OCI-LY1 (cell line): ENCODE measurements at regions not wholly inside any gene's neighbourhood (a gene's known extent, or its start where the extent isn't known, plus 50 kb on each side); places are given as distances from the start of the nearest gene placed in this dataset.

Source experiments
- H2AFZ ChIP-seq: fragments of 200-600 bp; sonication (generic), shearing (Covaris generic); 2 replicates; pipeline ENCODE4 v1.6.0; 2014; ENCODE audit warnings: antibody characterized with exemption, mild to moderate bottlenecking, low read length
- H3F3A ChIP-seq: fragments of 200-600 bp; sonication (generic), shearing (Covaris generic); 2 replicates; pipeline ENCODE4 v1.6.0; 2014; ENCODE audit warnings: mild to moderate bottlenecking, antibody characterized with exemption, low read length, moderate library complexity; ENCODE audit not compliant: insufficient read depth
- H3K27ac ChIP-seq: fragments of 200-600 bp; sonication (generic); 2 replicates; pipeline ENCODE4 v1.5.1; 2014; ENCODE audit warnings: low read length, mixed run types, mild to moderate bottlenecking, low read depth; ENCODE audit not compliant: poor library complexity, severe bottlenecking
- H3K27me3 ChIP-seq: fragments of 200-600 bp; sonication (generic); 2 replicates; pipeline ENCODE4 v1.6.0; 2014; ENCODE audit warnings: antibody characterized with exemption, mild to moderate bottlenecking, low read length, moderate library complexity; ENCODE audit not compliant: insufficient read depth
- H3K36me3 ChIP-seq: fragments of 200-600 bp; sonication (generic); 2 replicates; pipeline ENCODE4 v1.6.1; 2014; ENCODE audit warnings: mild to moderate bottlenecking, antibody characterized with exemption, low read length, moderate library complexity, mixed read lengths; ENCODE audit not compliant: insufficient read depth
- H3K4me1 ChIP-seq: fragments of 200-600 bp; sonication (generic); 2 replicates; pipeline ENCODE4 v1.5.1; 2014; ENCODE audit warnings: mild to moderate bottlenecking, low read length, moderate library complexity; ENCODE audit not compliant: insufficient read depth, severe bottlenecking
- H3K4me2 ChIP-seq: fragments of 200-600 bp; sonication (generic), shearing (Covaris generic); 2 replicates; pipeline ENCODE4 v1.6.1; 2014; ENCODE audit warnings: low read length
- H3K4me3 ChIP-seq: fragments of 200-600 bp; sonication (generic); 2 replicates; pipeline ENCODE4 v1.5.1; 2014; ENCODE audit warnings: low read length, low read depth, mild to moderate bottlenecking, mixed read lengths; ENCODE audit not compliant: poor library complexity, severe bottlenecking
- H3K79me2 ChIP-seq: fragments of 200-600 bp; shearing (Covaris generic); 2 replicates; pipeline ENCODE4 v1.6.1; 2016; ENCODE audit warnings: mixed run types, low read length, mixed read lengths; ENCODE audit not compliant: insufficient read depth
- H3K9ac ChIP-seq: fragments of 200-600 bp; sonication (generic), shearing (Covaris generic); 2 replicates; pipeline ENCODE4 v1.6.1; 2014; ENCODE audit warnings: mild to moderate bottlenecking, low read length, mixed read lengths
- H3K9me2 ChIP-seq: fragments of 200-600 bp; sonication (generic), shearing (Covaris generic); 2 replicates; pipeline ENCODE4 v1.6.1; 2014; ENCODE audit warnings: low read depth, mild to moderate bottlenecking, low read length, mixed read lengths
- H3K9me3 ChIP-seq: fragments of 200-600 bp; shearing (Covaris generic); 2 replicates; pipeline ENCODE4 v1.6.1; 2014; ENCODE audit warnings: low read length, mixed read lengths
- H4K20me1 ChIP-seq: fragments of 200-600 bp; sonication (generic), shearing (Covaris generic); 2 replicates; pipeline ENCODE4 v1.6.0; 2016; ENCODE audit warnings: mild to moderate bottlenecking, low read length; ENCODE audit not compliant: insufficient read depth
- CTCF ChIP-seq: fragments of 200-600 bp; sonication (generic), shearing (Covaris generic); IDR thresholded peaks from 2 replicates; pipeline ENCODE4 v1.5.1; 2017; ENCODE audit warnings: mild to moderate bottlenecking, antibody characterized with exemption, low read length, moderate library complexity, mixed read lengths
- EZH2 ChIP-seq: fragments of 200-600 bp; sonication (generic), shearing (Covaris generic); IDR thresholded peaks from 2 replicates; pipeline ENCODE4 v1.8.0; 2017; ENCODE audit warnings: borderline replicate concordance, mixed run types, mild to moderate bottlenecking, antibody characterized with exemption, low read length, moderate library complexity, mixed read lengths

GRCh38 chr22:48433647-48434046, 1394.0 kb downstream of the BRD1 start:
- H3K79me2 ChIP-seq = no peaks in the 10 kb centered on the region
- H3K27me3 ChIP-seq = 0 out of 2 replicates have a peak, but pooled peaks cover 3% of the 10 kb centered on the region
- H3K9me3 ChIP-seq = no peaks in the 10 kb centered on the region
- no peaks in the 10 kb centered on the region for H3K4me1 ChIP-seq
- no peak overlapping the region for H2AFZ ChIP-seq
- H3K36me3 ChIP-seq = no peaks in the 10 kb centered on the region
- no peaks in the 10 kb centered on the region for H3K9me2 ChIP-seq
- no peak overlapping the region for H3K9ac ChIP-seq
- no peak overlapping the region for H3K27ac ChIP-seq
- H4K20me1 ChIP-seq = no peaks in the 10 kb centered on the region
- H3F3A ChIP-seq = no peaks in the 10 kb centered on the region
- H3K4me2 ChIP-seq = no peak overlapping the region
- TF ChIP-seq EZH2 (no peak), CTCF (no peak)
- no peak overlapping the region for H3K4me3 ChIP-seq

GRCh38 chr22:48432781-48433518, 1394.7 kb downstream of the BRD1 start:
- Histone ChIP-seq H3K27me3 (0 out of 2 replicates have a peak, but pooled peaks cover 3% of the 10 kb centered on the region), H3K9ac (no peak overlapping the region), H3K27ac (no peak overlapping the region), H3F3A (no peaks in the 10 kb centered on the region), H3K4me3 (no peak overlapping the region), H3K9me3 (no peaks in the 10 kb centered on the region), H3K79me2 (no peaks in the 10 kb centered on the region), H4K20me1 (no peaks in the 10 kb centered on the region), H3K36me3 (no peaks in the 10 kb centered on the region), H3K4me2 (no peak overlapping the region), H2AFZ (no peak overlapping the region), H3K9me2 (no peaks in the 10 kb centered on the region), H3K4me1 (no peaks in the 10 kb centered on the region)
- TF ChIP-seq EZH2 = no peak
- no peak for TF ChIP-seq CTCF

GRCh38 chr22:48431536-48432315, 1395.9 kb downstream of the BRD1 start:
- Histone ChIP-seq H3K36me3 (no peaks in the 10 kb centered on the region), H2AFZ (no peak overlapping the region), H3K4me2 (no peak overlapping the region), H3K27ac (no peak overlapping the region), H3K27me3 (0 out of 2 replicates have a peak, but pooled peaks cover 7% of the 10 kb centered on the region), H3K9ac (no peak overlapping the region), H3K9me3 (no peaks in the 10 kb centered on the region), H3K4me1 (no peaks in the 10 kb centered on the region), H3F3A (no peaks in the 10 kb centered on the region), H3K79me2 (no peaks in the 10 kb centered on the region), H3K9me2 (no peaks in the 10 kb centered on the region), H4K20me1 (no peaks in the 10 kb centered on the region), H3K4me3 (no peak overlapping the region)
- no peak for TF ChIP-seq CTCF
- TF ChIP-seq EZH2 = no peak
